Progenitor cell of endocrine pancreas (in vitro differentiated cells): ENCODE measurements at regions not wholly inside any gene's neighbourhood (a gene's known extent, or its start where the extent isn't known, plus 50 kb on each side); places are given as distances from the start of the nearest gene placed in this dataset.

Experiments used
- DNase-seq: peaks from one replicate; pipeline ENCODE4 v3.0.0; 2021; ENCODE audit warnings: low spot score; ENCODE audit not compliant: unreplicated experiment
- H3K27ac Mint-ChIP-seq: 2 replicates; pipeline ENCODE4 v1.8.0; 2021; ENCODE audit warnings: mild to moderate bottlenecking, moderate library complexity, mixed read lengths
- H3K27me3 Mint-ChIP-seq: 2 replicates; pipeline ENCODE4 v1.8.0; 2021; ENCODE audit warnings: mixed read lengths
- H3K36me3 Mint-ChIP-seq: 2 replicates; pipeline ENCODE4 v1.8.0; 2022; ENCODE audit warnings: mixed read lengths; ENCODE audit not compliant: insufficient read depth
- H3K4me1 Mint-ChIP-seq: 2 replicates; pipeline ENCODE4 v1.8.0; 2021; ENCODE audit warnings: low read depth, mixed read lengths
- H3K4me3 Mint-ChIP-seq: 2 replicates; pipeline ENCODE4 v1.8.0; 2021; ENCODE audit warnings: low read depth, mild to moderate bottlenecking, moderate library complexity, mixed read lengths
- H3K9me3 Mint-ChIP-seq: 2 replicates; pipeline ENCODE4 v1.8.0; 2021; ENCODE audit warnings: low read depth, mixed read lengths
- CTCF ChIP-seq: fragments of 200-600 bp; sonication (generic); IDR thresholded peaks from one replicate; pipeline ENCODE4 v1.5.0; 2021; ENCODE audit warnings: antibody characterized with exemption, mild to moderate bottlenecking; ENCODE audit not compliant: unreplicated experiment

- Mint-ChIP-seq H3K4me1 (peaks cover 3% of the 10 kb centered on the region), H3K27me3 (no peaks in the 10 kb centered on the region), H3K27ac (no peak overlapping the region), H3K4me3 (no peak overlapping the region), H3K9me3 (no peaks in the 10 kb centered on the region), H3K36me3 (no peaks in the 10 kb centered on the region)
- TF ChIP-seq CTCF = no peak
- DNase-seq = no peak
Measured at GRCh38 chr12:76256321-76256720, 91.9 kb downstream of the BBS10 start.

GRCh38 chr12:76255692-76256091 lies 92.5 kb downstream of the BBS10 start:
- no peaks in the 10 kb centered on the region for H3K27me3 Mint-ChIP-seq
- no peak for TF ChIP-seq CTCF
- no peak overlapping the region for H3K4me3 Mint-ChIP-seq
- H3K4me1 Mint-ChIP-seq = peaks cover 3% of the 10 kb centered on the region
- H3K9me3 Mint-ChIP-seq = no peaks in the 10 kb centered on the region
- no peak overlapping the region for H3K27ac Mint-ChIP-seq
- DNase-seq = no peak
- no peaks in the 10 kb centered on the region for H3K36me3 Mint-ChIP-seq

GRCh38 chr12:76255281-76255680 lies 92.9 kb downstream of the BBS10 start:
- H3K4me1 Mint-ChIP-seq = peaks cover 4% of the 10 kb centered on the region
- TF ChIP-seq CTCF = no peak
- no peaks in the 10 kb centered on the region for H3K9me3 Mint-ChIP-seq
- no peak overlapping the region for H3K4me3 Mint-ChIP-seq
- no peaks in the 10 kb centered on the region for H3K27me3 Mint-ChIP-seq
- no peak for DNase-seq
- no peaks in the 10 kb centered on the region for H3K36me3 Mint-ChIP-seq
- no peak overlapping the region for H3K27ac Mint-ChIP-seq

GRCh38 chr12:76252031-76252430 lies 96.2 kb downstream of the BBS10 start:
- Mint-ChIP-seq H3K4me1 (peaks cover 3% of the 10 kb centered on the region), H3K27me3 (no peaks in the 10 kb centered on the region), H3K9me3 (no peaks in the 10 kb centered on the region), H3K4me3 (no peak overlapping the region), H3K27ac (no peak overlapping the region), H3K36me3 (no peaks in the 10 kb centered on the region)
- no peak for TF ChIP-seq CTCF
- no peak for DNase-seq

- Mint-ChIP-seq H3K36me3 (no peaks in the 10 kb centered on the region), H3K9me3 (no peaks in the 10 kb centered on the region), H3K27me3 (no peaks in the 10 kb centered on the region), H3K27ac (no peak overlapping the region), H3K4me3 (no peak overlapping the region), H3K4me1 (peaks cover 3% of the 10 kb centered on the region)
- TF ChIP-seq CTCF = no peak
- no peak for DNase-seq
Measured at GRCh38 chr12:76250256-76250655, 98.0 kb downstream of the BBS10 start.

GRCh38 chr12:76249501-76249900 lies 98.7 kb downstream of the BBS10 start:
- no peak overlapping the region for H3K4me3 Mint-ChIP-seq
- no peak for TF ChIP-seq CTCF
- H3K27me3 Mint-ChIP-seq = no peaks in the 10 kb centered on the region
- H3K36me3 Mint-ChIP-seq = no peaks in the 10 kb centered on the region
- peaks cover 3% of the 10 kb centered on the region for H3K4me1 Mint-ChIP-seq
- no peak for DNase-seq
- no peak overlapping the region for H3K27ac Mint-ChIP-seq
- H3K9me3 Mint-ChIP-seq = no peaks in the 10 kb centered on the region
